K562 (cell line): ENCODE measurements at regions not wholly inside any gene's neighbourhood (a gene's known extent, or its start where the extent isn't known, plus 50 kb on each side); places are given as distances from the start of the nearest gene placed in this dataset.

Source experiments
- ATAC-seq: fragments of 200-7000 bp; cut with Tn5 transposase; 3 replicates; pipeline ENCODE4 v1.9.1; 2020; ENCODE audit warnings: moderate library complexity
- BruUV-seq: library from RNA; stranded (reverse); fragments of 400-500 nt; replicated peaks from 2 replicates; lab custom pipeline; 2021; lab: Mats Ljungman, UMichigan
- CTCF ChIA-PET: fragments of 300-600 bp; formaldehyde crosslinking; extraction: SDS; loops from one replicate; lab custom pipeline; 2021; ENCODE audit warnings: low intra/inter-chr PET ratio; lab: Yijun Ruan, JAX
- POLR2A ChIA-PET: fragments of 300-600, 350-650 bp; sonication (Branson Sonifier 250); formaldehyde crosslinking; extraction: SDS; loops from one replicate; lab custom pipeline; 2021; ENCODE audit warnings: antibody characterized with exemption, inconsistent platforms; lab: Yijun Ruan, JAX
- DNase-seq, 4 experiments: peaks; one replicate each; pipeline versions ENCODE4 v3.0.0 to v3.0.0-alpha.2; 2011 to 2018; ENCODE audit warnings: low spot score in 3 of 4, mixed read lengths in 3 of 4; ENCODE audit errors: extremely low read depth in 1 of 4
- FAIRE-seq: peaks from 2 replicates; lab custom pipeline; 2011; peaks lifted over from hg19 to GRCh38; lab: Jason Lieb, UNC
- H2AFZ ChIP-seq: 2 replicates; pipeline ENCODE4 v1.6.0; 2011; ENCODE audit warnings: low read depth, low read length, control low read depth, inconsistent platforms
- H3K27ac ChIP-seq: fragments of 200-600 bp; 3 replicates; pipeline ENCODE4 v1.8.0; 2011; ENCODE audit warnings: low read depth, mild to moderate bottlenecking, control low read depth, inconsistent platforms, low read length, moderate library complexity, mixed read lengths; ENCODE audit errors: extremely low read depth
- H3K27me3 ChIP-seq, 2 experiments: fragments of 300-600 bp in 1 of 2; 2 replicates in 1 of 2; 3 replicates in 1 of 2; pipeline versions ENCODE4 v1.6.0 to v1.8.0; 2011; ENCODE audit warnings: inconsistent platforms in 2 of 2, low read length in 2 of 2, mild to moderate bottlenecking in 1 of 2, mixed read lengths in 1 of 2, moderate library complexity in 1 of 2; ENCODE audit not compliant: control insufficient read depth in 2 of 2, insufficient read depth in 2 of 2
- H3K36me3 ChIP-seq: fragments of 300-600 bp; 3 replicates; pipeline ENCODE4 v1.8.0; 2011; ENCODE audit warnings: mild to moderate bottlenecking, low read length, inconsistent platforms; ENCODE audit not compliant: control insufficient read depth, insufficient read depth
- H3K4me1 ChIP-seq, 2 experiments: fragments of 200-600 bp in 1 of 2; replicated peaks in 1 of 2; 2 replicates in 1 of 2; 3 replicates in 1 of 2; pipeline versions ENCODE4 v1.5.1 to v1.8.0; 2011; ENCODE audit warnings: inconsistent platforms in 2 of 2, low read length in 2 of 2, mild to moderate bottlenecking in 1 of 2, mixed read lengths in 1 of 2, moderate library complexity in 1 of 2; ENCODE audit not compliant: control insufficient read depth in 2 of 2, insufficient read depth in 2 of 2
- H3K4me2 ChIP-seq: 2 replicates; pipeline ENCODE4 v1.6.1; 2011; ENCODE audit warnings: low read length, control low read depth, inconsistent platforms, mixed read lengths; ENCODE audit not compliant: insufficient read depth
- H3K4me3 ChIP-seq: fragments of 200-600 bp; sonication (generic), shearing (Covaris generic); 2 replicates; pipeline ENCODE4 v1.5.1; 2016; ENCODE audit warnings: control low read depth, inconsistent platforms
- H3K79me2 ChIP-seq: fragments of 200-600 bp; 3 replicates; pipeline ENCODE4 v1.8.0; 2011; ENCODE audit warnings: low read length, inconsistent platforms; ENCODE audit not compliant: control insufficient read depth, insufficient read depth
- H3K9ac ChIP-seq, 2 experiments: 2 replicates each; pipeline versions ENCODE4 v1.6.0 to v1.6.1; 2011; ENCODE audit warnings: low read depth in 2 of 2, low read length in 2 of 2, control low read depth in 1 of 2, inconsistent platforms in 1 of 2, mild to moderate bottlenecking in 1 of 2, mixed read lengths in 1 of 2; ENCODE audit not compliant: insufficient read depth in 1 of 2
- H3K9me1 ChIP-seq: one replicate; pipeline ENCODE4 v1.6.0; 2011; ENCODE audit warnings: inconsistent platforms, mild to moderate bottlenecking, low read length, moderate library complexity; ENCODE audit not compliant: control insufficient read depth, insufficient read depth
- H3K9me3 ChIP-seq: replicated peaks from 2 replicates; pipeline ENCODE4 v1.5.1; 2011; ENCODE audit warnings: low read depth, low read length, inconsistent platforms; ENCODE audit not compliant: control insufficient read depth, insufficient read depth
- H4K20me1 ChIP-seq: replicated peaks from 2 replicates; pipeline ENCODE4 v1.6.1; 2011; ENCODE audit warnings: low read length, inconsistent platforms, mixed read lengths; ENCODE audit not compliant: control insufficient read depth, insufficient read depth
- HMGN3 ChIP-seq: IDR thresholded peaks from 2 replicates; pipeline ENCODE4 v1.6.1; 2011; ENCODE audit warnings: borderline replicate concordance, low read depth, mild to moderate bottlenecking, mixed read lengths, low read length; ENCODE audit not compliant: insufficient read length; ENCODE audit errors: extremely low read depth
- MCM7 ChIP-seq, 2 experiments: fragments of 450-650 bp; IDR thresholded peaks; 2 replicates each; pipeline ENCODE4 v1.6.1; 2016 to 2018
- POU5F1 ChIP-seq: fragments of 150-350 bp; IDR thresholded peaks from 2 replicates; pipeline ENCODE4 v1.6.1; 2014; ENCODE audit warnings: borderline replicate concordance, low read length, low read depth, mild to moderate bottlenecking; ENCODE audit not compliant: partially characterized antibody
- SMARCE1 ChIP-seq: fragments of 450-650 bp; IDR thresholded peaks from 2 replicates; pipeline ENCODE4 v1.7.1; 2016; ENCODE audit warnings: mild to moderate bottlenecking
- WGBS: fragments of 100-300 bp; shearing (Covaris generic); methylation state at CpG from one replicate; pipeline ENCODE4 v1.1.6; 2016; ENCODE audit warnings: low coverage, mixed read lengths; ENCODE audit not compliant: insufficient coverage; ENCODE audit errors: missing lambda C conversion rate; 5-methylcytosine and 5-hydroxymethylcytosine counted together
- in situ Hi-C: fragments of 300-500 bp; cut with MboI; formaldehyde crosslinking; loops from 4 replicates; pipeline ENCODE4 v1.15.0; 2018; ENCODE audit warnings: inconsistent platforms, mixed read lengths
- intact Hi-C: fragments of 100-400 bp; cut with micrococcal nuclease; formaldehyde crosslinking; loops from 2 replicates; pipeline ENCODE4 v1.14.2; 2022
- TF ChIP-seq, protein P1 (sequence below): fragments of 250-450 bp; sonication (Bioruptor Pico); IDR thresholded peaks from 2 replicates; pipeline ENCODE4 v1.5.0; 2021
- TF ChIP-seq, protein P2 (sequence below): sonication (generic); formaldehyde crosslinking; IDR thresholded peaks from 2 replicates; pipeline ENCODE4 v1.8.1; 2023; ENCODE audit warnings: mild to moderate bottlenecking, missing genetic modification reagents
- TF ChIP-seq, protein P3 (sequence below): sonication (generic); formaldehyde crosslinking; IDR thresholded peaks from 2 replicates; pipeline ENCODE4 v1.8.0; 2022; ENCODE audit warnings: mild to moderate bottlenecking, missing genetic modification reagents, borderline replicate concordance
- TF ChIP-seq, protein P4 (sequence below): fragments of 150-350 bp; conservative IDR thresholded peaks from 2 replicates; pipeline ENCODE4 v1.6.1; 2014; ENCODE audit warnings: low read length

DNA sequence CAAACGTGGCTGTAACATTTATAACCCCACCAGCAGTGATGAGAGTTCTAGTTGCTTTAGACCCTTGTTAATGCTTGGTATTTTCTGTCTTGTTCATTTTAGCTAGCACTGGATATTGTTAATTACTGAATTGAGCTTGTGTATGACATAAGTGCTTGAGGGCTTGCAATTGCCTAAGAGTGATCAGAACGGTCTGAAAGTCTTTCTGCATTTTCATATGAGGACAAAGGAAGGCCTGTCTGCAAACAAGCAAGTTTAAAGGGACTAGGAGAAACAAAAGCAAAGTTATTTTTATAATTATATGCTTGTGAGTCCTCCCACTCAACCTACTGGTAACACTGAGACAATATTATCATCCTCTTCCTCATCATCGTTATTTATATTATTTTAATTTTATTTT lies 305.5 kb upstream of the DUSP10 start:
- Histone ChIP-seq H3K4me1 (no peaks in the 10 kb centered on the region), H3K4me3 (no peak overlapping the region), H3K27ac (no peak overlapping the region), H3K9me3 (no peaks in the 10 kb centered on the region), H3K4me2 (no peak overlapping the region), H3K36me3 (no peaks in the 10 kb centered on the region), H4K20me1 (no peaks in the 10 kb centered on the region), H3K9ac (no peak overlapping the region), H2AFZ (no peak overlapping the region), H3K79me2 (no peaks in the 10 kb centered on the region), H3K27me3 (peaks cover 0 to 4% of the 10 kb centered on the region in 2 experiments; a peak in 1 of 5 replicates), H3K9me1 (no peaks in the 10 kb centered on the region)
- FAIRE-seq (no peak), ATAC-seq (no peak), DNase-seq (no peak)
- CTCF ChIA-PET: no interaction called here
- intact Hi-C loops (no loop called here), in situ Hi-C loops (no loop called here)
- POLR2A ChIA-PET: no interaction called here
- BruUV-seq: no TSS peak
- TF ChIP-seq, protein P1, sequence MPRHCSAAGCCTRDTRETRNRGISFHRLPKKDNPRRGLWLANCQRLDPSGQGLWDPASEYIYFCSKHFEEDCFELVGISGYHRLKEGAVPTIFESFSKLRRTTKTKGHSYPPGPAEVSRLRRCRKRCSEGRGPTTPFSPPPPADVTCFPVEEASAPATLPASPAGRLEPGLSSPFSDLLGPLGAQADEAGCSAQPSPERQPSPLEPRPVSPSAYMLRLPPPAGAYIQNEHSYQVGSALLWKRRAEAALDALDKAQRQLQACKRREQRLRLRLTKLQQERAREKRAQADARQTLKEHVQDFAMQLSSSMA (CRISPR knock-in tag): no peak
- TF ChIP-seq, protein P2, sequence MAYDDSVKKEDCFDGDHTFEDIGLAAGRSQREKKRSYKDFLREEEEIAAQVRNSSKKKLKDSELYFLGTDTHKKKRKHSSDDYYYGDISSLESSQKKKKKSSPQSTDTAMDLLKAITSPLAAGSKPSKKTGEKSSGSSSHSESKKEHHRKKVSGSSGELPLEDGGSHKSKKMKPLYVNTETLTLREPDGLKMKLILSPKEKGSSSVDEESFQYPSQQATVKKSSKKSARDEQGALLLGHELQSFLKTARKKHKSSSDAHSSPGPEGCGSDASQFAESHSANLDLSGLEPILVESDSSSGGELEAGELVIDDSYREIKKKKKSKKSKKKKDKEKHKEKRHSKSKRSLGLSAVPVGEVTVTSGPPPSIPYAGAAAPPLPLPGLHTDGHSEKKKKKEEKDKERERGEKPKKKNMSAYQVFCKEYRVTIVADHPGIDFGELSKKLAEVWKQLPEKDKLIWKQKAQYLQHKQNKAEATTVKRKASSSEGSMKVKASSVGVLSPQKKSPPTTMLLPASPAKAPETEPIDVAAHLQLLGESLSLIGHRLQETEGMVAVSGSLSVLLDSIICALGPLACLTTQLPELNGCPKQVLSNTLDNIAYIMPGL (CRISPR knock-in tag): no peak
- TF ChIP-seq POU5F1: no peak
- TF ChIP-seq, protein P3, sequence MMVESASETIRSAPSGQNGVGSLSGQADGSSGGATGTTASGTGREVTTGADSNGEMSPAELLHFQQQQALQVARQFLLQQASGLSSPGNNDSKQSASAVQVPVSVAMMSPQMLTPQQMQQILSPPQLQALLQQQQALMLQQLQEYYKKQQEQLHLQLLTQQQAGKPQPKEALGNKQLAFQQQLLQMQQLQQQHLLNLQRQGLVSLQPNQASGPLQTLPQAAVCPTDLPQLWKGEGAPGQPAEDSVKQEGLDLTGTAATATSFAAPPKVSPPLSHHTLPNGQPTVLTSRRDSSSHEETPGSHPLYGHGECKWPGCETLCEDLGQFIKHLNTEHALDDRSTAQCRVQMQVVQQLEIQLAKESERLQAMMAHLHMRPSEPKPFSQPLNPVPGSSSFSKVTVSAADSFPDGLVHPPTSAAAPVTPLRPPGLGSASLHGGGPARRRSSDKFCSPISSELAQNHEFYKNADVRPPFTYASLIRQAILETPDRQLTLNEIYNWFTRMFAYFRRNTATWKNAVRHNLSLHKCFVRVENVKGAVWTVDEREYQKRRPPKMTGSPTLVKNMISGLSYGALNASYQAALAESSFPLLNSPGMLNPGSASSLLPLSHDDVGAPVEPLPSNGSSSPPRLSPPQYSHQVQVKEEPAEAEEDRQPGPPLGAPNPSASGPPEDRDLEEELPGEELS: no peak
- no peak for TF ChIP-seq SMARCE1
- no peak for TF ChIP-seq MCM7 (IDR thresholded peaks at IDR 0.05)
- TF ChIP-seq, protein P4, sequence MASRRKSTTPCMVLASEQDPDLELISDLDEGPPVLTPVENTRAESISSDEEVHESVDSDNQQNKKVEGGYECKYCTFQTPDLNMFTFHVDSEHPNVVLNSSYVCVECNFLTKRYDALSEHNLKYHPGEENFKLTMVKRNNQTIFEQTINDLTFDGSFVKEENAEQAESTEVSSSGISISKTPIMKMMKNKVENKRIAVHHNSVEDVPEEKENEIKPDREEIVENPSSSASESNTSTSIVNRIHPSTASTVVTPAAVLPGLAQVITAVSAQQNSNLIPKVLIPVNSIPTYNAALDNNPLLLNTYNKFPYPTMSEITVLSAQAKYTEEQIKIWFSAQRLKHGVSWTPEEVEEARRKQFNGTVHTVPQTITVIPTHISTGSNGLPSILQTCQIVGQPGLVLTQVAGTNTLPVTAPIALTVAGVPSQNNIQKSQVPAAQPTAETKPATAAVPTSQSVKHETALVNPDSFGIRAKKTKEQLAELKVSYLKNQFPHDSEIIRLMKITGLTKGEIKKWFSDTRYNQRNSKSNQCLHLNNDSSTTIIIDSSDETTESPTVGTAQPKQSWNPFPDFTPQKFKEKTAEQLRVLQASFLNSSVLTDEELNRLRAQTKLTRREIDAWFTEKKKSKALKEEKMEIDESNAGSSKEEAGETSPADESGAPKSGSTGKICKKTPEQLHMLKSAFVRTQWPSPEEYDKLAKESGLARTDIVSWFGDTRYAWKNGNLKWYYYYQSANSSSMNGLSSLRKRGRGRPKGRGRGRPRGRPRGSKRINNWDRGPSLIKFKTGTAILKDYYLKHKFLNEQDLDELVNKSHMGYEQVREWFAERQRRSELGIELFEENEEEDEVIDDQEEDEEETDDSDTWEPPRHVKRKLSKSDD: no peak
- TF ChIP-seq HMGN3: no peak
- 0% methylated on average over 3 of the region's 3 CpGs for WGBS
